COR-L47 (cell line): ENCODE measurements at regions not wholly inside any gene's neighbourhood (a gene's known extent, or its start where the extent isn't known, plus 50 kb on each side); places are given as distances from the start of the nearest gene placed in this dataset.

Source experiments
- DNase-seq: peaks from one replicate; lab custom pipeline; 2025; lab: John Stamatoyannopoulos, UW

- peak; percentile 81 for DNase-seq
Observed at GRCh38 chr12:97275728-97276590, 186.6 kb upstream of the RMST start.

- DNase-seq, result no peak
Observed at GRCh38 chr12:97276661-97277429, 185.8 kb upstream of the RMST start.

- DNase-seq, result no peak
Observed at GRCh38 chr12:97283297-97283696, 179.3 kb upstream of the RMST start.

GRCh38 chr12:97288531-97288930, 174.1 kb upstream of the RMST start:
- DNase-seq, result no peak

- no peak for DNase-seq
Observed at GRCh38 chr12:97292588-97292987, 170.0 kb upstream of the RMST start.

DNA sequence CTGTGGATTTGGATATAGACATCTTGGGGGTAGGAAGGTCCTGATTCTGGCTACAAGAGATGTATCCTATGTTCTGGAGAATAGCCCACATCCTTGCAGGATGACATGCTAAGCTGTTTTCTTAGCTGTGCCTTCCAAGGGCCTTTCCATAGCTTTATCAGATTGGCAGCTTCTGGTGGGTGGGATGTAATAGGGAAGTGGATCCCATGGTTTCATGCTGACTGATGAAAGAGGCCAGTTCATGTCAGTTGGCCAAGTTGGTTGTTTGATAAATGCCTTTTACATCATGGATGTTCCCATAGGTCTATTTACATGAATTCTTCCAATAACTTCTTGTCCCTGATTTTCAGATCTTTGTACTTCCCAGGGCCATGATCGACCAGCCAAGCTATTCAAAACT, 169.1 kb upstream of the RMST start:
- DNase-seq, result no peak

GRCh38 chr12:97299847-97300246, 162.8 kb upstream of the RMST start:
- no peak for DNase-seq

GRCh38 chr12:97300431-97300830, 162.2 kb upstream of the RMST start:
- DNase-seq, result no peak

DNA sequence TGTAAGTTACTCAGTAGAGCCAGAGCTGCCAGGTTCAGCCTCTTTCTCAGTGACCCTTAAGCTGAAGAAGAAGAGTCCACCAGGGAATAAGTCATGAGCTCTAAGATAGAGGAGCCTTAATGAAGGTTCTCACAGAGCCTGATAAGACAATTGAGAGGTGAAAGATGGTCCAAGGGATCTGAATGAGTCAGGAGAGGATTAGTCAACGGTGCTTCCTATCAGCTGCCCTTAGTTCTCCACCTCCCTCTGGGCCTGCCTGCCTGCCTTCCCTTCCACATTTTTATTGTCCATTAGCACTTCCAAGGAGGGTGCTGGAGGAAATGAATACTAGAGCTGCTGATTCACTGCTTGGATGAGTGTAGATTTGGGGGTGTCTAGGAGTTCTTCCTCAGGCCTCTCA, 161.7 kb upstream of the RMST start:
- no peak for DNase-seq

DNA sequence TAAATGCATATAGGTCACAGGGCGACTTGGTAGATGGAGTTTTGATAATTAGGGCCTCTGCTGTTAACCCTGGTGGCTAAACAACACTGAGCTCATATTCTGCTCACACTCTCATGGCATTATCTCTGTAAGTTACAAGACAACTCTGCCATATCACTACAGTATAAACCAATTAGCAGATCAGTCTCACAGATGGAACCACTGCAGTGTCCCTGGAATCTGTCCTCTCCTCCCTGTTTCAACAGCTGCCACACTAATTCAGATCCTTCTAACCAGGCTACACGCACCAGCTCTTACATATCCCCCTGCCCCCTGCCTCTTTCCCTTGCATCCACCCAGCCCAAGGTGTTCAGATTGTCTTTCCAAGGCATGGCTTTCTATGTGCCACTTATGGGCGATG, 161.0 kb upstream of the RMST start:
- DNase-seq, result no peak

DNA sequence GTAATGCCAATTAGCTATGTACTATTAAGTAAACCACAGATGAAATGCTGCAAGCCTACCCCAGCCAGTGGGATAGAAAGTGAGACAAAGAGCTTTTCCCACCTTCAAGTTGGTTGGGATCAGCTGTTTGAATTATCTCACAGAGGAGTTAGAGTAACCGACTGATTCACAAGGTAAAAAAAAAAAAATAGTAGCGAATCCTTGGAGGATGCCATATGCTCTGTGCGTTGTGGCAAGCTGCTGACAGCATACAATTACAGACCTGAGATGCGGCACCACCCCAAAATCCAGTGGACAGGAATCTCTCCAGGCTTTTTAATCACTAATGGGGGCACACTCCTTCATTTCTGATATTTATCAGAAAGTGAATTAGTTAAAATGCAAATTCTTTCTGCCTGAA, 157.0 kb upstream of the RMST start:
- no peak for DNase-seq

- DNase-seq, result no peak
Observed at GRCh38 chr12:97306147-97306546, 156.5 kb upstream of the RMST start.

- DNase-seq, result peak; percentile 34
Observed at GRCh38 chr12:97308576-97309198, 153.9 kb upstream of the RMST start.

- no peak for DNase-seq
Observed at GRCh38 chr12:97309921-97310320, 152.7 kb upstream of the RMST start.

- no peak for DNase-seq
Observed at GRCh38 chr12:97312570-97313135, 150.0 kb upstream of the RMST start.

DNA sequence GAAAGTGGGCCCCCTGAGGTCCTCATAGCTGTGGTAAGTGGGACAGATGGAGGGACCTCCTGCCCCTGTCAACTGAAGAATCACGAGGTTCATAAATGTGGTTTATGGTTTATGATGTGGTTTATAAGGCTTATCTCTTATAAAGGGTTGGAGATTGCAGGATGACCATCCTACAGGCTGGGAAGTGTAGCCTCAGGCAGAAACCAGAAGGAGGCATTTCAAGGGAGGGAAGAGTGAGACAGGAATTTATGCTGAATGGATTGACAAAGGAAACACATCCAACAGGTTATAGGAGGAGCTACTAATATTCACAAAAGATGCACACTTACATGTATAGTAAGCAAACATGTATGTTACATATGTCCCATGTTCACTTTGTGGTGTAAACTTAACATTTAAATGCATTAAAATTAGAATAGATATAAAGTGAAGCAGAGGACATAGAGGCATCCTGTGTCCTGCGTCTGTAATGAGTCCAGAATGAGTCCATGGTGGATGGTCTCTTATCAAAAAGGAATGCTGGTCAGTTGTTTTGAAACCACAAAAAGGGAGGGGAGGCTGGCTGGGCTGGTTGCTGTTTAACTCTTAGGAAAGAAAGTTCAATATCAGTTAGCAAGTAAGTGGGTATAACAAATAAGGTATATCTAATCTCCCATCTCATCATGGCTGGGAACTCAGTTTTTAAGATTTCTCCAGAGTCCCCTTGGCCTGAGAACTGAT, 149.0 kb upstream of the RMST start:
- no peak for DNase-seq

DNA sequence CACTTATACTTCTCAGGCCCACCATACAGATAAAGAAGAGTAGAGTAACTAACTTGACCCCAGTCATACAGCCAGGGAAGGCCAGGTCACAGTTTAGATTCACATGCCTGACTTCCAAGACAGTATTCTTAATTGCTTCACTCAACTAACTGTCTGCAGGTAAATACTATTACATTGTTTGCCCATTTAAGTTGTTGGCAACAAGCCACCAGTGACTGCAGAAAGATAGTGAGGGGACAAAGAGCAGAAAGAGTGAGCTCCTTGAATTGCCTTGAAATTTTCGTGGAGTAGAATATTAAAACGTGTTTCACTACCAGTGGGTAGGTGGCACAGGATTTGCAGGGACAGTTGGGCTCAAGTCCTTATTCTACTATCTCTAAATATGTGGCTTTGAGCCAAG, 146.3 kb upstream of the RMST start:
- DNase-seq, result no peak

DNA sequence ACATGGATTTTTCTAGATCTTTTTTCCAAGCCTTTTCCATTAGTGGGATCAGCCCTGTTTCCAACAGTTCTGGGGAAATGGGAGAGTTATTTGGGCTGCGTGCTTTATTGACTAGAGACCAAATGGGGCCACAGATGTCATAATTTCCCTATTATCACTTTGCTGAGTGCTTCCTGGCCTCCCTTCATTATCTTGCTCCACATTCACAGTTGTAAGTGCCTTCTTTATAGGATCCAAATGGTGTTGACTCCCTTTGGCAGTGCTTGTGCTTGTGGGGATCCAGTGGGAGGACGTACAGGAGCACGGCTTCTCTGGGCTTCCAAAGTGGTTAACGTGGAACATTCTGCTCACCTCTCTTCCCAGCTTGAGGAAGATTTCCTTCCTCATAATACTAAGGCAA, 141.0 kb upstream of the RMST start:
- DNase-seq, result no peak

DNA sequence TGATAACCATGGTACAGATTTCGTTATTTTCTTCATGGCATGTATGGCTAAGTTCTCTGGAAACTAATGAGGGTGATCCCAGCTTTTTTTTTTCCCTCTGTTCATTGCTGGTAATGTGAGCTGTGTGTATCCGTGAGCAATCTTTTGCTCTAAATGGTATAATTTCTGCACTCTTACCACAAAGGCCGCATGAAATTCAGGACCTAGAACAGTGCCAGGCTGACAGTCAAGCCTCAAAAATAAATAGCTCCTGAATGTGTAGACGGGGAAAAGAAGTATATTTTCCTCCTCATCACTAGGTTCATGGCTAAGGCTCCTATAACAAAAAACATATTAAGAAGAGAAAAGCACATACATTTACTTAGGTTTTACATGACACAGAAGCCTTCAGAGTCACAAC, 140.2 kb upstream of the RMST start:
- no peak for DNase-seq

GRCh38 chr12:97323154-97323553, 139.4 kb upstream of the RMST start:
- no peak for DNase-seq

DNA sequence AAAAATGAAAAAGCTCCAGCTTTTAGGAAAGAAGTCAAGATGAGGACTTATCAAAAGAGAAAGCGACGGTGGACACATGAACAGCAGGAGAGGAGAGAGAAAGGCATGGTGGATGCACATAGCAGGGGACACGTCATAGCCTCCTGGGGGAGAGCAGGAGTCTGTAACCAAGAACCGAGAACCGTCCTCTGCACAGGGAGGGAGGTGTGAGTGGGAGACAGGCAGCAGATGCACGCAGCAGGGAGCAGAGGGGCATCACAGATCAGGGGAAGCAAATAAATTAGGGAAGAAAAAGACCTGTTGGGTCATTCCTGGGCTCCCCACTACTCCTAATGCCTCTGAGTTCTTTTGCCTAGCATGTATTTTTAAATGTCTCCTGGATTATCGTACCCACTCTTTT, 138.1 kb upstream of the RMST start:
- DNase-seq, result no peak

DNA sequence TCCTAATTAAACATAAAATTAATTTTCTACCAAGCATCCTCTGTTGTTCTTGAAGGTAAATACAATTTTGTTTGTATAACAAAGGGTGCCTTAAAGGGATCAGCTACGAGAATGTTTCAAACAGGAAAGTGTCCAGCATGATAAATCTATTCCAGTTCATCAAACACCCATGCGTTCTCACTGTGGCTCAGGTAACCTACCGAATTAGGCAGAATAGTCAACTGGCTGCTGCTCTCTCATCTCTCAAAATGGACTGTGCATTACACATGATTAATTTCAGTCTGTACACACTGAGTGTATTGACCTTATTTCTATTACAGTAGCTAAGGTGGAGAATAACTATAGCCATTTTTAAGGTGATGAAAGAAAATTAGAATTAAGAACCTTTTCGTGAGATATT, 127.5 kb upstream of the RMST start:
- peak; percentile 15 for DNase-seq
